NT2/D1 (cell line): ENCODE measurements at regions not wholly inside any gene's neighbourhood (a gene's known extent, or its start where the extent isn't known, plus 50 kb on each side); places are given as distances from the start of the nearest gene placed in this dataset.
"Not testable (repeated sequence)": the region's sequence is repeated elsewhere in the genome, so short reads cannot be mapped to it uniquely, and the experiment has no call there.

Experiments used
- SUZ12 ChIP-seq: IDR thresholded peaks from 2 replicates; pipeline ENCODE4 v1.6.1; 2011; ENCODE audit not compliant: insufficient read length, insufficient read depth; ENCODE audit errors: extremely low read depth
- ZNF274 ChIP-seq: IDR thresholded peaks from 2 replicates; pipeline ENCODE4 v1.6.1; 2011; ENCODE audit warnings: mild to moderate bottlenecking, low read depth, low read length

DNA sequence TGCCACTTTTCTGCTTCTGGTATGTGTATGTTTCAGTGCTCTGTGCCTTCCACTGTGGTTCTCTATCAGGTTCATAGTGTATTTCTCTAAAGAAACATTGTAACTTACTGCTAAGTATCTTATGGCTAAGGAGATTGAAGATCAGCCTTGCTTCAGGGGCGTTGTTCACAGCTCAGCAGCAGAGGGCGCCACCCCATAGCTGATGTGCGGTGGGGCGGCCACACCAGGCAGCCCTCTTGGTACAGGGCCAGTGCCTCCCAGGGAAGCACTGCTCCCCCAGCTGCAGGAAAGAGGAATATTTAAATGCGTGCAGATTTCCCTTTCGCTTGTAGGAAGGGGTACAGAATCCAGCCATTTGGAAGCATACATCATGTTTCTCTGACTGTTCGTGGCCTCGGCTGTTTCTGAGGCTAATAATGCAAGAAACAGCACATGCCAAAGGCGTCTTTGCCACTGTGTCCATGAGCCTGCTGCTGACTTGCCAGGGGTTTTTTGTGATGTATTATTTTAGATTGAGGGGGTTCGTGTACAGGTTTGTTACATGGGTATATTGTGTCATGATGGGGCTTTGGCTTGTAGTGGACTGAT, 96.7 kb downstream of the TBC1D26 start:
- TF ChIP-seq ZNF274, SUZ12: not testable (repeated sequence)
